Large intestine (tissue), 3 donors: ENCODE measurements at regions not wholly inside any gene's neighbourhood (a gene's known extent, or its start where the extent isn't known, plus 50 kb on each side); places are given as distances from the start of the nearest gene placed in this dataset.

ENCODE experiments used
- DNase-seq, 2 donors: peaks; one replicate each; pipeline versions ENCODE4 v3.0.0 to v3.0.0-alpha.2; 2013
- H3K27ac ChIP-seq: one replicate; pipeline ENCODE4 v1.5.1; 2013; ENCODE audit warnings: low read length
- H3K27me3 ChIP-seq: 2 replicates; pipeline ENCODE4 v1.6.1; 2013; ENCODE audit warnings: low read length; ENCODE audit not compliant: control insufficient read depth, insufficient read depth
- H3K36me3 ChIP-seq: 2 replicates; pipeline ENCODE4 v1.6.1; 2013; ENCODE audit warnings: low read length; ENCODE audit not compliant: control insufficient read depth, insufficient read depth
- H3K4me1 ChIP-seq: one replicate; pipeline ENCODE4 v1.6.1; 2013; ENCODE audit warnings: low read length; ENCODE audit not compliant: control insufficient read depth, insufficient read depth
- H3K4me3 ChIP-seq: one replicate; pipeline ENCODE4 v1.5.1; 2013; ENCODE audit warnings: low read length
- H3K9me3 ChIP-seq: one replicate; pipeline ENCODE4 v1.6.1; 2013; ENCODE audit warnings: mild to moderate bottlenecking, low read depth, low read length, moderate library complexity; ENCODE audit not compliant: control insufficient read depth
- WGBS: methylation state at CpG from one replicate; pipeline ENCODE4 v1.1.5; 2013; ENCODE audit warnings: low lambda C conversion rate; ENCODE audit not compliant: insufficient coverage; 5-methylcytosine and 5-hydroxymethylcytosine counted together

DNA sequence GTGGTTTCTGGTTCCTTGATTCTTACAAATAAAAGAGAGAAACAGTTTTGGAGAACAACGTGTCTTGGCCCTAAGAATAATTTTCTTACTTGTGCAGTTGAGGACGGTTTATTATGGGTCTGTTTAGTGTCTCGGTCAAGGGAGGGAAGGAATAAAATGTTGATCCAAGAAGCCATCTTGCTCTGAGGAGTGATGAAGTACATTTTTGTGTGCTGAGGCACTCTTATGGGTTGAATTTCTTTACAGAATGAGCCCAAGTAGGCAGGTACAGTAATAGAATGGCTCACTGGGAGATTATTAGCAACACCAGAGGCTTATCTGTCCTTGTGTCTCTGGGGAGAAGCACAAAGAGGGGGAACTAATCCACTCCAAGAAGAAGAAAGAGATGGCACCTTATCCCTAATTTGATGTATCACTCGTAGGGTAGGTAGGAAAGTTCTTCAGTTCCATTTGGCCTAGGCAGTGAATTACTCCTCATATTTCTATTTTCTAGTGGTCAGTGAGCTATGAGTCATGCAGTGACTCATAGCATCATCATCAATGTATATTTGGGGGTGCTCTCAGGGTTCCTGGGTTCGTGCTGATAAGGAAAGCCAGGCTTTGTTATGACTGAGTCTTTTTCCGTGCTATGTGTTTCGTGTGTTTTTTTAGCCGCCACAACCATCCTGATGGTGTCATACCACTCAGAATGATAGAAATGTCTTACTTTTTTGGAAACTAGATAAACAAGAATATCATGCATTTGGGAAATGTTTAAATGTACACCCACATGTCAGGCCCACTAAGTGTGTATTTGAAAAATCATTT lies 250.1 kb upstream of the CTAGE1 start:
- H3K4me1 ChIP-seq, result no peaks in the 10 kb centered on the region
- 88% methylated on average over 4 of the region's 8 CpGs for WGBS
- H3K4me3 ChIP-seq, result no peak overlapping the region
- no peaks in the 10 kb centered on the region for H3K27me3 ChIP-seq
- peaks cover 5% of the 10 kb centered on the region for H3K9me3 ChIP-seq
- no peak overlapping the region for H3K27ac ChIP-seq
- no peak for DNase-seq
- H3K36me3 ChIP-seq, result no peaks in the 10 kb centered on the region

DNA sequence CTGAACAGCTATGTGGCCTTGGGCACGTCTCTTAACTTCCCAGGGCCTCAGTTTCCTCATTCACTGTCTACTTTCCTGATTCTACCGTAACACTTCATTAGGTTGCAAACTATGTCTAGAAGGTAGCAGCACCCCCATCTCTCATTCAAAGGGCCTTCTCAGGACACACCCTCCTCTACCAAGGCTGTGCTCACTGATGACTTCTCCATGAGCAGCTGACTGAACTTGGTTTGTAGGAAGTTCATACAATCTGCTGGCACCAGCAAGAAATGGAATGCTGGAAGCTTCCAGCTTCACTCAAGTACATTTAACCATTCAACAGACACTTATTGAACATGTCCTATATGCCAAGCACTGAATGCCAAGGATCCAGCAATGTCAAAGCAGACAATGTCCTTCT lies 250.8 kb upstream of the CTAGE1 start:
- Histone ChIP-seq H3K27ac (no peak overlapping the region), H3K4me1 (no peaks in the 10 kb centered on the region)
- WGBS, result no CpG with 5 or more reads among the region's 2 CpGs

DNA sequence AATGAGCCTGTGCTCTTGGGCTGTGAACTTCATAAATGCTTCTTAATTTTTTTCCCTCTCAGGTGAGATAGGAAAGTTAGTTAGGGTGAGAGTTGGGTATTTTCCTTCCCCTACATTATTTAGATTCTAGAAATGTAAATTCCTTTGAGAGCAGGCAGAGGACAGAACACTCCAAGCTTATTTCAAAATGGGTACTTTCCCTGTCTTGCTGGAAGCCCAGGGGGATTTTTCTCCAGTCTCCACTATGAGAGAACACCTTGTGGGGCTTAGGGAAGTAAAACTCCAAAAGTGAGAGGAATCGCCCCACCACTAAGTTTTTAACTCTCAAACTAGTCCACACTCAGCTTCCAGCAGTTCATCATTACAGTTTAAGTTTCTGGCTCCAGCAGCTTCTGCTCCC lies 253.2 kb upstream of the CTAGE1 start:
- no peaks in the 10 kb centered on the region for H3K27me3 ChIP-seq
- H3K9me3 ChIP-seq, result no peaks in the 10 kb centered on the region
- DNase-seq, result no peak
- no peak overlapping the region for H3K4me3 ChIP-seq
- no peaks in the 10 kb centered on the region for H3K4me1 ChIP-seq
- 86% methylated on average over 1 of the region's 1 CpG for WGBS
- no peak overlapping the region for H3K27ac ChIP-seq
- H3K36me3 ChIP-seq, result no peaks in the 10 kb centered on the region

More for the DNA sequence above, 250.8 kb upstream of the CTAGE1 start:
- Histone ChIP-seq H3K4me3 (no peak overlapping the region), H3K36me3 (no peaks in the 10 kb centered on the region), H3K9me3 (no peaks in the 10 kb centered on the region), H3K27me3 (no peaks in the 10 kb centered on the region)
- no peak for DNase-seq

DNA sequence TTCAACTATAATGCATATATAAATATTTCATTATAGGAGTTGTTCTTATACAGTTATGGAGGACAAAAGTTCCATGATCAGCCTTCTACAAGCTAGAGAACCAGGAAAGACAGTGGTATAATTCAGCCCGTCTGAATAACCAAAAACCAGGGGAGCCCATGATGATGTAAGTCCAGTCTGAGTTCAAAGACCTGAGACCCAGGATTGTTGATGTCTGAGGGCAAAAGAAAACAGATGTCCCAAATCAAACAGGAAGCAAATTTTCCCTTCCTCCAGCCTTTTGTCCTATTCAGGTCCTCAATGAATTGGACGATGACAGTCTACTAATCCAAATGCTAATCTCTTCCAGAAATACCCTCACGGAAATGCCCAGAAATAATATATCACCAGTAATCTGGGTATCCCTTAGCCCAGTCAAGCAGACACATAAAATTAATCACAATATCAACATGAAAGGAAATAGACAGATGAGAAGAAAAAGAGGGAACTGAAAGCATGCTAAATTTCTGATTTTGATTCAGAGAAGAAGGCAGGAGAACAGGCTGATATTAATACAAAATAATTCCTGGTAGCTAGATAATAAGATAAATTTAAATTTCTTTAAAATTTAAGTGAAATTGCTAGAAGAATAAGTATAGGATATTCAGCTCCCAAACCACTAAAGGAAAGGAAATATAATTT lies 255.6 kb upstream of the CTAGE1 start:
- Histone ChIP-seq H3K4me1 (no peaks in the 10 kb centered on the region), H3K9me3 (no peaks in the 10 kb centered on the region), H3K36me3 (no peaks in the 10 kb centered on the region), H3K27me3 (no peaks in the 10 kb centered on the region), H3K4me3 (no peak overlapping the region), H3K27ac (no peak overlapping the region)
- WGBS, result no CpG with 5 or more reads among the region's 3 CpGs
- DNase-seq, result no peak

DNA sequence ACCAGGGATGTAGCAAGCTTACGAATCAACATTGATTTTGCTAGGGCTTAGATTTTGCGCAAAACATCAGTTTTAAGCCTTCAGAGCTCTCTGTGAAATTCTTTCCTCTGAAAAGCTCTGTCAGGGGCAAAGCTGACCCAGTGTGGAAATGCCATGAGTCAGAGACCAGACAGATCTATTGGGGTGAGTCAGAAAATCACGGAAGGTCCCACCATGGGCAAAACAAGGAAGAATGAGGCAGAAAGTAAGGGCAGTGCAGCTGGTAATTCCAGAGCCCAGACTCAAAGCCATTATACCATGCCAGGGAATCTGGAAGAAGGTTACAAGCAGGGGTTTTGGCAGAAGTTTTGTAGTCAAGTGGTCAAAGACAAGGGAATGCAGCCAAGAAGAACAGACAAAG lies 256.6 kb upstream of the CTAGE1 start:
- Histone ChIP-seq H3K27me3 (no peaks in the 10 kb centered on the region), H3K4me3 (no peak overlapping the region), H3K4me1 (no peaks in the 10 kb centered on the region), H3K36me3 (no peaks in the 10 kb centered on the region), H3K9me3 (no peaks in the 10 kb centered on the region), H3K27ac (no peak overlapping the region)
- DNase-seq, result no peak
- no CpG with 5 or more reads among the region's 3 CpGs for WGBS

DNA sequence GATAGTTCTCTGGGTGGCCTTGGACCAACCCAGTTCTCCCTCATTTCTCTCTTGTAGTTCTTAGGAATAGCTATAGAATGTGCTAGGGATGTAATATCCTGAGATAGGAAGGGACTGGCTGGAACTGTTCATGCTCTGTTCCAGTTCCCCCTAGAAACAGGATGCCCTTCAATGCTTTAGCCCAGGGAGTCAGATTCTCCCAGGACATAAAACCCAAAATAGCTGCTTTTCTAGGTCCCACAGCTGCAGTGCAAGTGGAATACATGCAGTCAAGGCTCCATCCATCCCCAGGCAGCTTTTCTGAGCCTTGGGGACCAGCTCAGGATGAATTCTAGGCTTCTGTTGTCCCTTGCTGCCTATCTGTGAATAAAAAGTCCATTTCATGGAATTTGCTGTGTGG lies 257.3 kb upstream of the CTAGE1 start:
- H3K27me3 ChIP-seq, result no peaks in the 10 kb centered on the region
- no peaks in the 10 kb centered on the region for H3K4me1 ChIP-seq
- no peak overlapping the region for H3K4me3 ChIP-seq
- no peaks in the 10 kb centered on the region for H3K9me3 ChIP-seq
- H3K27ac ChIP-seq, result no peak overlapping the region
- no peak for DNase-seq
- no peaks in the 10 kb centered on the region for H3K36me3 ChIP-seq

DNA sequence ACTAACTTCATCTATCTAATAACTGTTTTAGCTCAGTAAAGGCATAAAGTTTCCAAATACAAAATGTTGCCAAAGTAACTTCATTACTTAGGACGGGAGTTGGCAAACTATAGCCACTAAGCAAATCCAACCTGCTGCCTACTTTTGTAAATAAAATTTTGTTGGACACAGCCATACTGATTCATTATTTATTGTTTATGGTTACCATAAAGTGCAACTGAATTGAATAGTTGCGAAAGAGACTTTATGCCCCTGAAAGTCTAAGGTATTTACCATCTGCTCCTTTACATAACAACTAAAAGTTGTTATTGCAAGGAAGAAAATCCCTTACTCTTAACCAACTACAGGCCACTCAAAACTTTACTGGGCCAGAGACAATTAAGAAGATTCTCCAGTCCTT lies 256.7 kb upstream of the RBBP8 start:
- H3K4me1 ChIP-seq, result peaks cover 9% of the 10 kb centered on the region
- H3K27me3 ChIP-seq, result no peaks in the 10 kb centered on the region
- H3K36me3 ChIP-seq, result no peaks in the 10 kb centered on the region
- DNase-seq, result peak in 1 of 2 donors; percentile 41
- 100% methylated on average over 1 of the region's 2 CpGs for WGBS
- no peaks in the 10 kb centered on the region for H3K9me3 ChIP-seq
- H3K27ac ChIP-seq, result no peak overlapping the region
- H3K4me3 ChIP-seq, result no peak overlapping the region

DNA sequence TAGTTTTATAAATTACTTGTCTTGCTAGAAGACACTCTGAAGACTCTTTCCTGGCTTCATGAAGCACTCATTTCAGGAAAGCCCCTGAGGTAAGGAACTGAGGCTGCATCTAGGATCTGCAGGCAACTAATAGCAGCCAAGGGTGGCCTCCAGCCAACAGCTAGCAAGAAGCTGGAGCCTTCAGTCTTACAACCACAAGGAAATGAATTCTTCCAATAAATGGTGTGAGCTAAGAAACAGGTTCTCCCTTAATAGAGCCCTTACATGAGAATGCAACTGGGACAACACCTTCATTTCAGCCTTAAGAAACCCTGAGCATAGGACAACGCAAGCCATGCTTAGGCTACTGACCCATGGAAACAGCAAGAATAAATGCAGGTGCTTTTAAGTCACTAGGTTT lies 254.6 kb upstream of the RBBP8 start:
- H3K27ac ChIP-seq, result no peak overlapping the region
- no peaks in the 10 kb centered on the region for H3K9me3 ChIP-seq
- no CpG with 5 or more reads among the region's 1 CpG for WGBS
- no peak overlapping the region for H3K4me3 ChIP-seq
- H3K27me3 ChIP-seq, result no peaks in the 10 kb centered on the region
- peaks cover 23% of the 10 kb centered on the region for H3K4me1 ChIP-seq
- no peaks in the 10 kb centered on the region for H3K36me3 ChIP-seq
- DNase-seq, result no peak

DNA sequence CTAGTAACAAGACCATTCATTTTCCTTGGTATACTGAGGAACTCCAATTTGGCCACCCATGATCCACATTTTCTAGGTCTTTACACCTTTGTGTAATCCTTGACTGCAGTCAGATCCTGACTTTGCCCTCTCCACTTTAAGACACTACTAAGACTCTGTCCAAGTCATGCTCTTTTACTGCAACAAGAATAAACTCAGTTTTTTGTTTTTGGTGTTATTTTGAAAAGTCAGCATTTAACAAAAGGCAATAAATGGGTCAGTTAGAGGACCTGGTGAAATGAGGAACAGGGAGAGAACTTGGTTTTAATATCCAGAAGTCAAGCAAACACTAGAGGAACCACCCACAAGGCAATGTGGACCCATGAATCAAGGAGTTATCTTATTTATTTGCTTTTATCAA lies 252.2 kb upstream of the RBBP8 start:
- Histone ChIP-seq H3K4me3 (no peak overlapping the region), H3K4me1 (peaks cover 37% of the 10 kb centered on the region), H3K27ac (peak overlapping the region; percentile 92), H3K9me3 (no peaks in the 10 kb centered on the region), H3K36me3 (no peaks in the 10 kb centered on the region), H3K27me3 (no peaks in the 10 kb centered on the region)
- peak in 1 of 2 donors; percentile 50 for DNase-seq

DNA sequence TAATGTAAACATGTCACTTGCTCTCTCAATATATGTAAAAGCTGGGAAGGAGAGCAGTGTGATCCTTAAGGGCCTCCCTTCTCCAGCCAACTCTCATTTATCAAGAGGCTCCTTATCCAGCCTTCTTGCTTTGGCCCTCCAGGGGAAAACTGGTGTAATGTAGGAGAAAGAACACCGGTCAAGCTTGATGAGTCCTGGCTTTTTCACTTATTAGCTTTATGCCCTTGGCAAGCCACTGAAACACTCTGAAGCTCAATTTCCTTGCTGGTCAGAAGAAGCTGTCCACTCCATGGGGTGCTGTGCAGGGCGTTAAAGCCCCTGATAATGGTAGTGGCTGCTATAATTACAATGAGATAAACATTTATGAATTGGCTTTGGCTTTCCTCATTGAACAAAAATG lies 251.2 kb upstream of the RBBP8 start:
- H3K9me3 ChIP-seq, result no peaks in the 10 kb centered on the region
- peak overlapping the region; percentile 92 for H3K27ac ChIP-seq
- 20% methylated on average over 1 of the region's 2 CpGs for WGBS
- peaks cover 37% of the 10 kb centered on the region for H3K4me1 ChIP-seq
- H3K27me3 ChIP-seq, result no peaks in the 10 kb centered on the region
- peak in 1 of 2 donors; percentile 44 for DNase-seq
- no peaks in the 10 kb centered on the region for H3K36me3 ChIP-seq
- H3K4me3 ChIP-seq, result no peak overlapping the region

DNA sequence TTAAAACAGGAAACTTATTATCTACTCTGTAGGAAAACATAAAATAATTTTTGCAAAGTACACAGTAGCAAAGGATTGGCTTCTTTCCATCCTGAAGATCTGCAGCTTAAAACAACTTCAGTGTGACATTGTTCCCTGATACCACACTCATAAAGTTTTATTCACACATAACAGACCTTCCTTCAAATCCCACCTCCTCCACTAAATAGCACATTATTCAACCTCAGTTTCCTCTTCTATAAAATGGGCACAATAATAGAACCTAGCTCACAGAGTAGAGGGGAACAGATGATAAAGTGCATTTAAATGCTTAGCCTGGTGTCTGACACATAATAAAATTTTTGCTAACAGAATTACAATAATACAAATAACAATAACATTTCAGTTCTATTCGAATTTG lies 250.4 kb upstream of the RBBP8 start:
- H3K36me3 ChIP-seq, result no peaks in the 10 kb centered on the region
- no CpG with 5 or more reads among the region's 1 CpG for WGBS
- H3K4me3 ChIP-seq, result no peak overlapping the region
- DNase-seq, result no peak
- no peaks in the 10 kb centered on the region for H3K27me3 ChIP-seq
- H3K4me1 ChIP-seq, result peaks cover 37% of the 10 kb centered on the region
- H3K27ac ChIP-seq, result peak overlapping the region; percentile 92
- H3K9me3 ChIP-seq, result no peaks in the 10 kb centered on the region
